ENCODE measurements at regions not wholly inside any gene's neighbourhood (a gene's known extent, or its start where the extent isn't known, plus 50 kb on each side); places are given as distances from the start of the nearest gene placed in this dataset.
"Not testable (repeated sequence)": the region's sequence is repeated elsewhere in the genome, so short reads cannot be mapped to it uniquely, and the experiment has no call there.

GRCh38 chr6:76837564-76837963, 625.7 kb downstream of the HTR1B start:
- DNase-seq: no peak

- no peak for DNase-seq
These were observed 627.6 kb downstream of the HTR1B start for GRCh38 chr6:76835695-76836094.

GRCh38 chr6:76835293-76835692, 628.0 kb downstream of the HTR1B start:
- no peak for DNase-seq

DNA sequence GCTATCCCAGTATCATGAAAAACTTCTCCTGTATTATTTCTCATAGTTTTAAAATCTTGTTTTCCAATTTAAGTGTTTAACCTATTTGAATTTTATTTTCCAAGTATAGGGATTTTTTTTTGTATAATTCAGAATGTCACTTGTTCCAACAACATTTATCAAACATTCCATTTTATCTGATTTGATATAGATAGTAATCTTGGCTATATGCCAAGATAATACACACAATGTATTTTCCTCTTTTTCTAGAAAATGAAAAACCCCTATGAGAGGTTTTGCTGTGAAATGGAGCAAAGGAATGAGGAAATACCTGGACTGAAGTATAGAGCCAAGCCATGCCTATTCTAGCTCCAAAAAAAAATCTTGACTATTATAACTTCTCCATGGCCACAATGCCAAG, 628.9 kb downstream of the HTR1B start:
- no peak for DNase-seq

DNA sequence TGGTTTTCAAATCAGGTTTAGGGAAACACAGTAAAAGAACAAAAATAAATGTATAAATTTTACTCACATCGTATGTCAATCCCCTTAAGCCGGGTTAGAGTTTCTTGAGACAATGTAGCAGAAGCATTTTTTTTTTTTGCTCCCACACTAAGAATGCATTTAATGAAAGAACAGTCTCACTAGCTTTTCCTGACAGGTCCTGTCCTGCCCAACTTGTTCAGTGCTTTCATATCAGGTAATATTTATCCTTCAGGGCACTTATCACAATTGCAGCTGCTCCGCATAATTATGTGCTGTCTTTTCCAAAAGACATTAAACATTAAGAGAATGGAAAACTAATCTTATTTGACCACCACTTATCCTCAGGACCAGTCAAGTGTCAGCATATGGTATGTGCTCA, 632.0 kb downstream of the HTR1B start:
- DNase-seq: no peak

DNA sequence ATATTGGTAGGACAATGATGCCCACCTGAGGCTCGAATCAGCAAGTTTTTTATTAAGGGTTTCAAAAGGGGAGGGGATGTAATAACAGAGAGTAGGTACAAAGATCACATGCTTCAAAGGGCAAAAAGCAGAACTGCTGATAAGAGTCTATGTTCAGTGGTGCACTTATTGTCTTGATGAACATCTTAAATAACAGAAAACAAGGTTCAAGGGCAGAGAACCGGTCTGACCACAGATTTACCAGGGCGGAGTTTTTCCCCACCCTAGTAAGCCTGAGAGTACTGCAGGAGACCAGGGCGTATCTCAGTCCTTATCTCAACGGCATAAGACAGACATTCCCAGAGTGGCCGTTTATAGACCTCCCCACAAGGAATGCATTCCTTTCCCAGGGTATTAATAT, 639.7 kb downstream of the HTR1B start:
- DNase-seq: not testable (repeated sequence)

GRCh38 chr6:76818451-76818850, 644.8 kb downstream of the HTR1B start:
- DNase-seq: no peak

DNA sequence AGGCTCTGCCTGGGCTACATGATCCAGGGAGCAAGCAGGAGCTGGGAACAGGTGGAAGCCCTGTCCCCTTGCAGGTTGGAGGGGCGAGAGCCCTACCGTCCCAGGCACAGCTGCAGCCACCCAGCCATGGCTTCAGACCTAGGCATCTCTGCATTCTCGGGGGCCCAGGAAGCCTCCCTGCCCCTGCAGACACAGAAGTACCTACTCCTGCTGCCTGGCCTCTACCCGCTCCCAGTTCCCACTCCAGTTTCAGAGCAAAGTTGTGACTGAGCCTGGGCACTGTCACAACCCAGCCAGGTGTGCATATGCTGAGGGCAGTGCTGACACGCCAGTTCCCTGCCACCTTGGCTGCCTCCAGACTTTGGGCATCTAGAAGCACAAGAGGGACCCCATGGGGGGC, 645.9 kb downstream of the HTR1B start:
- no peak for DNase-seq

DNA sequence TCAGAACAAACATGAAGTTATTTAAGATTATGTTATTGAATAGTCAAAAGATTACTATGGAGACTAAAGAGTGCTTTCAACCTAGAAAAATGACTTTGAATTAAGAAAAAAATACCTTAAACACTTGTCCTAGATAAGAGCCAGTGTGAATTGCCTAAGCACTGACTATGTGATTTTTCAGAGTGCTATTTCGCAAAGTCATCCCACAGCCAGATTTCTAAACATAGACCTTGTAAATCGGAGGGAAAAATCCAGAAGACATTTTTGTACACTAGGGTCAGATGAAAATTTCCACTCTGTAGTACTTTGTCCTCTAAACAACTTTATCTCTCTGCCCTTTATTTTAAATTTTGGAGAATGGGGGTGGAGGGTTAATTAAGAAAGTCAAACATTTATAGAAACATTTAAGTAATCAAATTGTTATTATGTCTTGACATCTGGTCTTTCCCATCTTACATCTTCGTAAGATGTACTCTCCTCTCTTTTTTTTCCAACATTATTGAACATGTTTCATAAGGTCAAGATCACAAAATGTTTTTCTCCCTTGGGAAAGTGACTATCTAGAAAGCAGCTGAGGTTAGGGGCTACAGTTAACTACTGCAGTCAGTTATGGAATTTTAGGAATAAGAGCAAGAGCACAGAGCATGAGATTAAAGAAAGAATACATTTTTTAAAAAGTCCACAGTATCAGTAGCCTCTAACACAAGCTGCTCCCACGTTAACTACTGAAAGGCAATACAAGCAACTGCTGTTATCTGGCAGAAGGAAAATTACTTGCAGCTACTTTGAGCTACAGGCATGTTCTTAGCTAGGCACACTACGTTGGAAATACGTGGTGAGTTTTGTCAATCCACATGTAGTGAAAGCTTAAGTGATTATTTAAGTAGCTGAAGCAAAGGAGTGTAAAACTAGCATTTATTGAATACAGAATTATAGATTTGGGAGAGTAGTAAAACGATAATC, 648.5 kb downstream of the HTR1B start:
- no peak for DNase-seq

GRCh38 chr6:76810286-76810685, 653.0 kb downstream of the HTR1B start:
- no peak for DNase-seq

DNA sequence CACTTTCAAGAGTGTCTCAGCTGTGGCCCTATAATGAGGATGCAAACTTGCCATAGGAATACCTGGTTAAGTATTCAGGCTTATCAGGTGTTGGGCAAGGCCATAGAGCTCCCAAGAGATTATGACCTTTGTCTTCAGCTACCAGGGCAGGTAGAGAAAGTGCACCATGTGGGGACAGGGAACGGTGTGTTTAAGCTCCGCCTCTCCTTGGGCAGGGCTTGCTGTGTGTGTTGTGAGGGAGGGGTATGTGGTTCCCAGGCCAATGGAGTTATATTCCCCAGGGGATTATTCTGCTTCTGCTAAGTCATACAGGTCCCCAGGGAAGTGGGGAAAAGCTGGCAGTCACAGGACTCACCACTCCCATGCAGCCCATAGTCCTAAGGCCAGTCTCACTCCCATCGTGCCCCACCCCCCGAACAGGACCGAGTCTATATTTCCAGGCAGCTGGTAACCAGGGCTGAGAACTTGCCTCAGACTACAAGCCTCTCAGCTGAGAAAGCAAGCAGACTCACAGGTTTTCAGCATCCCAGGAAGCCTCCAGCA, 660.2 kb downstream of the HTR1B start:
- no peak for DNase-seq

- DNase-seq: no peak
These were observed 670.9 kb downstream of the HTR1B start for GRCh38 chr6:76792394-76792793.

DNA sequence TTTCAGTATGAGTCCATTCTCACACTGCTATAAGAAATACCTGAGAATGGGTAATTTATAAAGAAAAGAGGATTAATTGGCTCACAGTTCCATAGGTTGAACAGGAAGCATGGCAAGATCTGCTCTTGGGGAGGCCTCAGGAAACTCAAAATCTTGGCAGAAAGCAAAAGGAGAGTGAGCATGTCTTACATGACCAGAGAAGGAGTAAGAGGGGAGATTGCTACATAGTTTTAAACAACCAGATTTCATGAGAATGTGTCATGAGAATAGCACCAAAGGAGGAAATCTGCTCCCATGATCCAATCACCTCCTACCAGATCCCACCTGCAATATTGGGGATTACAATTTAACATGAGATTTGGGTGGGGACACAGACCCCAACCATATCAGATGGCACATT, 672.4 kb downstream of the HTR1B start:
- no peak for DNase-seq

- DNase-seq: no peak
These were observed 673.1 kb downstream of the HTR1B start for GRCh38 chr6:76790045-76790796.

- no peak for DNase-seq
These were observed 673.7 kb downstream of the HTR1B start for GRCh38 chr6:76789580-76789979.

DNA sequence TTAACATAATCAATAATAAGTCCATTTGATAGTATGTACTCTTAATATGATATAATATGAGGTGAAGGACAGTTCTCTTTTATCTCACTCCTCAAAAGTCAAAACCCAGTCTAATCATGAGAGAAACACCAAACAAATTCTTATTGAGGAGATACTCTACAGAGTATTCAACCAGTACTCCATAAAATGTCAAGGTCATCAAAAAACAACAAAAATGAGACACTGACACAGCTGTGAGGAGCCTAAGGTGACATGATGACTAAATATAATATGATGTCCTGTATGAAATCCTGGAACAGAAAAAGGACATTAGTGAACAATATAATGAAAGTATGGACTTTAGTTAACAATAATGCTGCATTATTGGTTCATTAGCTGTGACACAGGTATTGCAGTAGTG, 675.1 kb downstream of the HTR1B start:
- DNase-seq: no peak

- DNase-seq: no peak
These were observed 684.2 kb downstream of the HTR1B start for GRCh38 chr6:76779068-76779467.

DNA sequence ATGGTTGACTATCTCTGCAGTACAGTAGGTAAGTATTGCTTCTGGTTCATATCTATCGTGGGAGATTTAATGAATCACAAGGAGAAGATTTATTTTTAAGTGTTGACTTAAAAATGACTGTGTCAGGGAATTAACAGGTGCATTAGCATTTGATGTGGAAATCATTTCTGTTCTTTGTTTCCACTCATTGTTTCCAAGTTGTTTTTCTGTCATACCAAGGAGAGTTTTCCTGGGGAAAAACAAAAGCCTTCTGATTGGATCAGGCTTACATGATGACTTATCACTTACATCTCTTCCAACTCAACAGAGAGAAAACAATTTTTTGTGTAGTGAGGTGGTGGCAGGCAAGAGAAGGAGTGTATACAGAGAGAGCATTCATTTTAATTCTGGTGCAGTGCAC, 686.4 kb downstream of the HTR1B start:
- no peak for DNase-seq

GRCh38 chr6:76774781-76775384, 688.4 kb downstream of the HTR1B start:
- DNase-seq: no peak

- no peak for DNase-seq
These were observed 690.3 kb downstream of the HTR1B start for GRCh38 chr6:76772951-76773350.

GRCh38 chr6:76771059-76771634, 692.1 kb downstream of the HTR1B start:
- peak; percentile 8 for DNase-seq

GRCh38 chr6:76770281-76770680, 693.0 kb downstream of the HTR1B start:
- DNase-seq: no peak

DNA sequence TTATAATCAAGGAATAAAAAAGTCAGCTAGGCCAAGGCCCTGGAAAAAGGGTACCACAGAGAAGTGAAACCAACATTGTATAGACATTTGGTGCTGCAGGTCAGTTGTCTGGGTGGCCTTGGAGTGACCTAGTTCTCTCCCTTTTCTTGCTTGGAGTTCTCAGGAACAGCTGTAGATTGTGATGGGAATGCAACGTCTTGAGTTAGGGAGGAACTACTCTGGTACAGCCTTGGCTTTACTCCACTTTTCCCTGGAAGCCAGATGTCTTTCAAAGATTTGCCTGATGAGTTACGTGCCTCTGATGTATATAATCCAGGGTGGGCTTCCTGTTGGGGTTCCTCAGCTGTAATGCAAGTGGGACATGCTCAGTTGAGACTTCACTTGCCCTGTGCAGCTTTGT, 694.7 kb downstream of the HTR1B start:
- DNase-seq: no peak

Measured in NCI-H1105 (cell line).